ENCODE measurements at regions not wholly inside any gene's neighbourhood (a gene's known extent, or its start where the extent isn't known, plus 50 kb on each side); places are given as distances from the start of the nearest gene placed in this dataset.

- no peaks in the 10 kb centered on the region for H3K4me1 ChIP-seq (ENCODE audit: insufficient read depth, low read length)
- H3K9me3 ChIP-seq (ENCODE audit: low read length) = no peaks in the 10 kb centered on the region
- no peak overlapping the region for H3K27ac ChIP-seq (ENCODE audit: low read depth, low read length)
- H3K4me3 ChIP-seq (ENCODE audit: low read depth in 1 of 2, low read length in 2 of 2) = no peak overlapping the region
- no peaks in the 10 kb centered on the region for H3K27me3 ChIP-seq (ENCODE audit: control insufficient read depth in 1 of 2, insufficient read depth in 2 of 2, low read length in 2 of 2)
- H3K36me3 ChIP-seq (ENCODE audit: insufficient read depth, low read length) = no peaks in the 10 kb centered on the region
- no peak overlapping the region for H3K9ac ChIP-seq (ENCODE audit: low read length)
Observed at GRCh38 chr9:118558891-118559290, 810.3 kb downstream of the BRINP1 start.

DNA sequence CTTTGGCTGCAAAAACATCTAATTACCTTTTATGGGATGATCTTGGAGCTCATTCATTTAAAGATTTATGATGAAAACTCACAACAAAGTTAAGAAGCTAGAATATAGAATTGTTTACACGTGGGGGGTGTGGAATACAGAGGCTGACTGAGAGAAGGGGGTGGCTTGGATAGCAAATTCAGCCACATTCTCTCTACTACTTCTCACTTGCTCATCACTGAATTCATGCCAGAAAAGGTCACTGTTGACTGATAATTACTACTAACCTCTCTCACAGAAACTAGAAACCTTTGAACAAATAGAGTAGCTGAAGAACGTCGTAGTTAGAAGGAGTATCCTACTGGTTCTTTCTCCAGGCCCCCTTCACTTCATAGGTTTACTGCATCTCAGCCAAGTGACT, 808.2 kb downstream of the BRINP1 start:
- no peak overlapping the region for H3K9ac ChIP-seq (ENCODE audit: low read length)

GRCh38 chr9:118563677-118564076, 805.6 kb downstream of the BRINP1 start:
- Histone ChIP-seq H3K4me1 (ENCODE audit: insufficient read depth, low read length) (no peaks in the 10 kb centered on the region), H3K9me3 (ENCODE audit: low read length) (no peaks in the 10 kb centered on the region), H3K27me3 (ENCODE audit: control insufficient read depth in 1 of 2, insufficient read depth in 2 of 2, low read length in 2 of 2) (no peaks in the 10 kb centered on the region), H3K9ac (ENCODE audit: low read length) (no peak overlapping the region), H3K4me3 (ENCODE audit: low read depth in 1 of 2, low read length in 2 of 2) (no peak overlapping the region), H3K27ac (ENCODE audit: low read depth, low read length) (no peak overlapping the region), H3K36me3 (ENCODE audit: insufficient read depth, low read length) (no peaks in the 10 kb centered on the region)

More for the DNA sequence above, 808.2 kb downstream of the BRINP1 start:
- Histone ChIP-seq H3K4me1 (ENCODE audit: insufficient read depth, low read length) (no peaks in the 10 kb centered on the region), H3K9me3 (ENCODE audit: low read length) (no peaks in the 10 kb centered on the region), H3K4me3 (ENCODE audit: low read depth in 1 of 2, low read length in 2 of 2) (no peak overlapping the region), H3K27ac (ENCODE audit: low read depth, low read length) (no peak overlapping the region), H3K27me3 (ENCODE audit: control insufficient read depth in 1 of 2, insufficient read depth in 2 of 2, low read length in 2 of 2) (no peaks in the 10 kb centered on the region), H3K36me3 (ENCODE audit: insufficient read depth, low read length) (no peaks in the 10 kb centered on the region)

- no peak overlapping the region for H3K27ac ChIP-seq (ENCODE audit: low read depth, low read length)
- H3K4me3 ChIP-seq (ENCODE audit: low read depth in 1 of 2, low read length in 2 of 2) = no peak overlapping the region
- no peak overlapping the region for H3K9ac ChIP-seq (ENCODE audit: low read length)
- no peaks in the 10 kb centered on the region for H3K4me1 ChIP-seq (ENCODE audit: insufficient read depth, low read length)
- no peaks in the 10 kb centered on the region for H3K27me3 ChIP-seq (ENCODE audit: control insufficient read depth in 1 of 2, insufficient read depth in 2 of 2, low read length in 2 of 2)
- H3K9me3 ChIP-seq (ENCODE audit: low read length) = no peaks in the 10 kb centered on the region
- H3K36me3 ChIP-seq (ENCODE audit: insufficient read depth, low read length) = no peaks in the 10 kb centered on the region
Observed at GRCh38 chr9:118567861-118568260, 801.4 kb downstream of the BRINP1 start.

GRCh38 chr9:118568704-118569103, 800.5 kb downstream of the BRINP1 start:
- Histone ChIP-seq H3K4me1 (ENCODE audit: insufficient read depth, low read length) (no peaks in the 10 kb centered on the region), H3K9me3 (ENCODE audit: low read length) (no peaks in the 10 kb centered on the region), H3K9ac (ENCODE audit: low read length) (no peak overlapping the region), H3K27ac (ENCODE audit: low read depth, low read length) (no peak overlapping the region), H3K36me3 (ENCODE audit: insufficient read depth, low read length) (no peaks in the 10 kb centered on the region), H3K27me3 (ENCODE audit: control insufficient read depth in 1 of 2, insufficient read depth in 2 of 2, low read length in 2 of 2) (no peaks in the 10 kb centered on the region), H3K4me3 (ENCODE audit: low read depth in 1 of 2, low read length in 2 of 2) (no peak overlapping the region)

DNA sequence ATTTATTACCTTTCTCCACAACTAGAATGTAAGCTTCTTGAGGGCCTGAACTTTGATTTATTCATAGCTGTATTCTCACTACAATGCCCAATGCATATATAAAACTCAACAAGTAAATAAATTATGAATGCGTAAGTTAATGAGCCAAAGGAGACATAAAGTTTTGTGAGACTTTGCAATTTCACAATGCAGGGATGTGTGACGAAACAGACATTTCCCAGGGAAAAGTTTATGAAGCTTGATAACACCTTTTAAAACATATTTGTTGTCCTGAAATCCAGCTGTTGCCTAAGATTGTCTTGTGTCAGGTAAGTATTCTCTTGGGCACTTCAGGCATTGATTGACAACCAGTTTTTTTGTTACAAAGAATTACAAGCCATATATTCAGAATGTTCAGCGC, 800.1 kb downstream of the BRINP1 start:
- H3K27me3 ChIP-seq (ENCODE audit: control insufficient read depth in 1 of 2, insufficient read depth in 2 of 2, low read length in 2 of 2) = no peaks in the 10 kb centered on the region
- no peak overlapping the region for H3K4me3 ChIP-seq (ENCODE audit: low read depth in 1 of 2, low read length in 2 of 2)
- no peaks in the 10 kb centered on the region for H3K36me3 ChIP-seq (ENCODE audit: insufficient read depth, low read length)
- no peaks in the 10 kb centered on the region for H3K9me3 ChIP-seq (ENCODE audit: low read length)
- H3K27ac ChIP-seq (ENCODE audit: low read depth, low read length) = no peak overlapping the region
- H3K4me1 ChIP-seq (ENCODE audit: insufficient read depth, low read length) = no peaks in the 10 kb centered on the region
- no peak overlapping the region for H3K9ac ChIP-seq (ENCODE audit: low read length)

DNA sequence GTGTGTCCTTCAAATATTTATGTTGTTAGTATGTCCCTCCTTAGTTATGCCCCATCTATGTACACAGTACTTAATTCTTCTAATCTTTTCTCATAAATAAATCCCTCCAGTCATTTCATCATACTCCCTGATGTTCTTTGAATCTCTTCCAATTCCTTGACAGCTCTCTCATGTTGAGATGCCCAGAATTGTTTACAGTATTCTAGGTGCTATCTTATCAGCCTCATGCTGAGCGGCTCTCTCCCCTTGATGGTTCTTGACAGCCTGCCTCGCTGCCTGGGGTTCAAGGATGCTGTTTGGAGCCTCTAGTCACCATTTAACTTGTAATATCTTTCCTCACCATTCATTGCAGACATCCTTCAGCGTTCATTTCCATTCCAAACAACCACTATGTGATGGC, 799.2 kb downstream of the BRINP1 start:
- no peaks in the 10 kb centered on the region for H3K27me3 ChIP-seq (ENCODE audit: control insufficient read depth in 1 of 2, insufficient read depth in 2 of 2, low read length in 2 of 2)
- H3K9me3 ChIP-seq (ENCODE audit: low read length) = no peaks in the 10 kb centered on the region
- H3K4me3 ChIP-seq (ENCODE audit: low read depth in 1 of 2, low read length in 2 of 2) = no peak overlapping the region
- no peak overlapping the region for H3K27ac ChIP-seq (ENCODE audit: low read depth, low read length)
- no peaks in the 10 kb centered on the region for H3K4me1 ChIP-seq (ENCODE audit: insufficient read depth, low read length)
- no peak overlapping the region for H3K9ac ChIP-seq (ENCODE audit: low read length)
- H3K36me3 ChIP-seq (ENCODE audit: insufficient read depth, low read length) = no peaks in the 10 kb centered on the region

DNA sequence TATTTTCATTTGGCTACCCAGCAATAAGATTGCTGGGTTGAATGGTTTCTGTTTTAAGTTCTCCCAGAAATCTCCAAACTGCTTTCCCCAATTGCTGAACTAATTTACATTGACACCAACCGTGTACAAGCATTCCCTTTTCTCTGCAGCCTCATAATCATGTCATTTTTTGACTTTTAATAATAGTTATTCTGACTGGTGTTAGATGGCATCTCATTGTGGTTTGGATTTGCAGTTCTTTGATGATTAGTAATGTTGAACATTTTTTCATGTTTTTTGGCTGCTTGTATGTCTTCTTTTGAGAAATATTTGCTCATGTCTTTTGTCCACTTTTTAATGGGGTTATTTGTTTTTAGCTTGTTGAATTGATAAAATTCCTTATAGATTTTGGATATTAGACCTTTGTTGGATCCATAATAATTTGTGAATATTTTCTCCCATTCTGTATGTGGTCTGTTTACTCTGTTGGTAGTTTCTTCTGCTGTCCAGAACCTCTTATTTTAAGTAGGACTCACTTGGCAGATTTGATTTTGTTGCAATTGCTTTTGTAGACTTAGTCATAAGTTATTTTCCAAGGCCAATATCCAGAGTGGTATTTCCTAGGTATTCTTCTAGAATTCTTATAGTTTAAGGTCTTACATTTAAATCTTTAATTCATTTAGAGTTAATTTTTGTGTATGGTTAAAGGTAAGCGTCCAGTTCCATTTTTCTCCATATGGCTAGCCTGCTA, 793.7 kb downstream of the BRINP1 start:
- Histone ChIP-seq H3K4me3 (ENCODE audit: low read depth in 1 of 2, low read length in 2 of 2) (no peak overlapping the region), H3K9me3 (ENCODE audit: low read length) (peaks cover 4% of the 10 kb centered on the region), H3K4me1 (ENCODE audit: insufficient read depth, low read length) (no peaks in the 10 kb centered on the region), H3K9ac (ENCODE audit: low read length) (no peak overlapping the region), H3K27me3 (ENCODE audit: control insufficient read depth in 1 of 2, insufficient read depth in 2 of 2, low read length in 2 of 2) (no peaks in the 10 kb centered on the region), H3K36me3 (ENCODE audit: insufficient read depth, low read length) (no peaks in the 10 kb centered on the region), H3K27ac (ENCODE audit: low read depth, low read length) (no peak overlapping the region)

GRCh38 chr9:118577121-118577520, 792.1 kb downstream of the BRINP1 start:
- no peak overlapping the region for H3K9ac ChIP-seq (ENCODE audit: low read length)
- H3K4me3 ChIP-seq (ENCODE audit: low read depth in 1 of 2, low read length in 2 of 2) = no peak overlapping the region
- peaks cover 4% of the 10 kb centered on the region for H3K9me3 ChIP-seq (ENCODE audit: low read length)
- H3K4me1 ChIP-seq (ENCODE audit: insufficient read depth, low read length) = no peaks in the 10 kb centered on the region
- no peak overlapping the region for H3K27ac ChIP-seq (ENCODE audit: low read depth, low read length)
- no peaks in the 10 kb centered on the region for H3K27me3 ChIP-seq (ENCODE audit: control insufficient read depth in 1 of 2, insufficient read depth in 2 of 2, low read length in 2 of 2)
- H3K36me3 ChIP-seq (ENCODE audit: insufficient read depth, low read length) = no peaks in the 10 kb centered on the region

DNA sequence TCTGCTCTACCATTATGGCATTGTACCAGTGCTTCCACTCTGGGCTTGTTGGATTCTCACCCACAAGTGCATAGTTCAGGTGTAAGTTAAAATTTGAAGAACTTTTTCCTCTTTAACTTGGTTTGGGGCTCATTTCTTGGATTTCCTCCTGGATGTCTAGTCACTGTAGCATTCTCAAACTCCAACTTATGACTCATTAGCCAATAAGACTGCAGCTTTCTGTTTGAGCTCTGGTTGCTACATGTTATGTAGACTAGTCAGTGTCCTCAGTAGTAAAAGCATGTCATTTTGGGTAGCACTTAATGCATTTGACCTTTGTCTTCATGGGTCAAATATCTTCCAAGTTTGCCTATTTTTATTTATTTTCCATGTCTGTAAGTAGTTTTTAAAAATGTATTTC, 790.8 kb downstream of the BRINP1 start:
- Histone ChIP-seq H3K9me3 (ENCODE audit: low read length) (peaks cover 4% of the 10 kb centered on the region), H3K4me3 (ENCODE audit: low read depth in 1 of 2, low read length in 2 of 2) (no peak overlapping the region), H3K4me1 (ENCODE audit: insufficient read depth, low read length) (no peaks in the 10 kb centered on the region), H3K27ac (ENCODE audit: low read depth, low read length) (no peak overlapping the region), H3K27me3 (ENCODE audit: control insufficient read depth in 1 of 2, insufficient read depth in 2 of 2, low read length in 2 of 2) (no peaks in the 10 kb centered on the region), H3K36me3 (ENCODE audit: insufficient read depth, low read length) (no peaks in the 10 kb centered on the region), H3K9ac (ENCODE audit: low read length) (no peak overlapping the region)

DNA sequence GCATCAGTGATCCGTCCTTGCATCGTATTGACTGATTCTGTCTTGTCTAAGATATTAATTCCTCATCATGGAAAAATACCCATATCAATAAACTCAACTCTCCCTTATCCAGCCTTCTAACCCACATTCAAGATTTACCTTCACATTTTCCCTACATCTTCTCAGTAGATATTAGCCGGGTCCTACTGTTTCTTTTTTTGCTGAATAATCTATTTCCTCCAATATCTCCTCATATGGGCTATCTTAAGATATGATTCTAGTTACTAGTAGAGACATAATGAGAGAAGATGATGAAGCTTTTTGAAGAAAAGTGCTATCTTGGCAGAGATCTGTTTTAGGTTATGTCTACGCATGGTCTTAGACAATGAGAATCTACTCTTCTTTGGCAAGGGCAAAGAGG, 785.8 kb downstream of the BRINP1 start:
- no peaks in the 10 kb centered on the region for H3K27me3 ChIP-seq (ENCODE audit: control insufficient read depth in 1 of 2, insufficient read depth in 2 of 2, low read length in 2 of 2)
- H3K36me3 ChIP-seq (ENCODE audit: insufficient read depth, low read length) = no peaks in the 10 kb centered on the region
- H3K4me1 ChIP-seq (ENCODE audit: insufficient read depth, low read length) = no peaks in the 10 kb centered on the region
- no peak overlapping the region for H3K9ac ChIP-seq (ENCODE audit: low read length)
- H3K27ac ChIP-seq (ENCODE audit: low read depth, low read length) = no peak overlapping the region
- H3K9me3 ChIP-seq (ENCODE audit: low read length) = no peaks in the 10 kb centered on the region
- no peak overlapping the region for H3K4me3 ChIP-seq (ENCODE audit: low read depth in 1 of 2, low read length in 2 of 2)

GRCh38 chr9:118586978-118587377, 782.3 kb downstream of the BRINP1 start:
- H3K36me3 ChIP-seq (ENCODE audit: insufficient read depth, low read length) = no peaks in the 10 kb centered on the region
- H3K27me3 ChIP-seq (ENCODE audit: control insufficient read depth in 1 of 2, insufficient read depth in 2 of 2, low read length in 2 of 2) = no peaks in the 10 kb centered on the region
- H3K9ac ChIP-seq (ENCODE audit: low read length) = no peak overlapping the region
- H3K4me3 ChIP-seq (ENCODE audit: low read depth in 1 of 2, low read length in 2 of 2) = no peak overlapping the region
- no peaks in the 10 kb centered on the region for H3K9me3 ChIP-seq (ENCODE audit: low read length)
- no peaks in the 10 kb centered on the region for H3K4me1 ChIP-seq (ENCODE audit: insufficient read depth, low read length)
- no peak overlapping the region for H3K27ac ChIP-seq (ENCODE audit: low read depth, low read length)

All from muscle layer of colon (tissue), 2 donors.